ENCODE measurements at regions not wholly inside any gene's neighbourhood (a gene's known extent, or its start where the extent isn't known, plus 50 kb on each side); places are given as distances from the start of the nearest gene placed in this dataset.
A peak's percentile ranks its signal among the peaks of the same experiment; 100 is the strongest.

DNA sequence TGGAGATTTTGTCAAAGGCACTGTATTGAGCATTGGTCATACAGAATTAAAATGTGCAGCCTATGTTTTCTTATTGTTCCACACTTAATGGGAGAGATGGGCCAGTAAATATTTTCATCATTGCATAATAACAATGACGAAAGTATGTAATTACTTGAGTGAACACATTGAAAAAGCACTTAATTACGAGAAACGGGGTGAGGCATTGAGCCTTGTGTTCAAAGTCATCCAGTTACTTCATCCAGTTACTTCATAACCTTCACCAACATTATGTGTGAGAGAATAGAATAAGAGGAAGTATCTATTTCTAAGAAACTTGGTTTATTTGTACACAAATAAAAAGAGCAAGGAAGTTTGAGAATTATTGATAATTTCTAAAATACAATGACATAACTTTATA is 1427.0 kb downstream of the ADGRL3 start:
- DNase-seq = no peak

DNA sequence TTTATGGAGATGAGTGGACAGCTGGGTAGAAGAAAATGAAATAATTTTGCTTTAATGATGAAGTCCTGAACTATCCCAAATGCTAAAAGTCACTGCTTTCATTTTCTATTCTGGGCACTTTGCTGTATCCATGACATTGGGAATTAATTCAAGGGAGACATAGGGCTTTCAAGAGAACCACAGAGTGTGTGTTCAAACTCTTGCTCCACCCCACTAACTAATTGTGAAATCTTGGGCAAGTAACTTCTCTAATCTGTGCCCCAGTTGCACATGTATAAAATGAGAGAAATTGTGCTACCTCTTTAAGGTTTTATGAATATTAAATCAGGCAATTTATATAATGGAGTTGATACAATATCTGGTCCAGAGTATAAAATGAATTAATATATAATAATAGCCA is 1422.0 kb downstream of the ADGRL3 start:
- DNase-seq = no peak

- no peak for DNase-seq
Observed at GRCh38 chr4:62619971-62620370, 1419.8 kb downstream of the ADGRL3 start.

- DNase-seq = no peak
Observed at GRCh38 chr4:62618042-62618441, 1417.9 kb downstream of the ADGRL3 start.

DNA sequence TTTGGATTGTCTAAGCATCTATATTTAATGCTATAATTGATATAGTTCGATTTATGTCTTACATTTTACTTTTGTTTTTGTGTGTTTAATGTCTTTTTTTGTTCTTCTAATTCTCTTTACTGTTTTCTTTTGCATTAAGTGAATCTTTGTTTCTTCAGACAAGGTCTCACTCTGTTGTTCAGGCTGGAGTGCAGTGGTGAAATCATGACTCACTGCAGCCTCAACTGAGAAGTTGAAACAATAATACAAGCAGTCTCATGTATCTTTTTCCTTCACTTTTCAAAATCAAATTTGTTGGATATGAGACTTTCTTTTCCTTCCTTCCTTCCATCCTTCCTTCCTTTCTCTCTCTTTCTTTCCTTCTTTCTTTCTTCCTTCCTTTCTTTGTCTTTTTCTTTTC is 1401.6 kb downstream of the ADGRL3 start:
- no peak for DNase-seq

DNA sequence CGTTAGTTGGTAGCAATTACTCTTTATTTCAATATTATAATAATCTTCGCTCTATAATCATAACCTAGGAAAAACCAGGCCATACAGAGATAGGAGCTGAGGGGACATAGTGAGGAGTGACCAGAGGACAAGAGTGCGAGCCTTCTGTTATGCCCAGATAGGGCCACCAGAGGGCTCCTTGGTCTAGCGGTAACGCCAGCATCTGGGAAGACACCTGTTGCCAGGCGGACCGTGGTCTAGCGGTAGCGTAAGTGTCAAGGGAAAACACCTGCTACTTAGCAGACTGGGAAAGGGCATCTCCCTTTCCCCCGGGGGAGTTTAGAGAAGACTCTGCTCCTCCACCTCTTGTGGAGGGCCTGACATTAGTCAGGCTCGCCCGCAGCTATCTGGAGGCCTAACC is 1395.1 kb downstream of the ADGRL3 start:
- DNase-seq = peak; percentile 1 to 6

GRCh38 chr4:62591756-62592155 is 1391.6 kb downstream of the ADGRL3 start:
- no peak for DNase-seq

- no peak for DNase-seq
Observed at GRCh38 chr4:62588671-62589070, 1388.5 kb downstream of the ADGRL3 start.

DNA sequence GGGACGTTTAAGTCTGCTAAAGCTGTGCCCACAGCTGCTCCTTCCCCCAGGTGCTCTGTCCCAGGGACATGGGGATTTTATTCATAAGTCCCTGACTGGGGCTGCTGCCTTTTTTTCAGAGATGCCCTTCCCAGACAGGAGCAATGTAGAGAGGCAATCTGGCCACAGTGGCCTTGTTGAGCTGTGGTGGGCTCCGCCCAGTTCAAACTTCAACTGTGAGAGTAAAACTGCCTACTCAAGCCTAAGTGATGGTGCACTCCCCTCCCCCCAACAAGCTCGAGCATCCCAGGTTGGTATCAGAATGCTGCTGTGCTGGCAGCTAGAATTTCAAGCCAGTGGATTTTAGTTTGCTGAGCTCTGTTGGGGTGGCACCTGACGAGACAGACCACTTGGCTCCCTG is 1371.4 kb downstream of the ADGRL3 start:
- DNase-seq = no peak

DNA sequence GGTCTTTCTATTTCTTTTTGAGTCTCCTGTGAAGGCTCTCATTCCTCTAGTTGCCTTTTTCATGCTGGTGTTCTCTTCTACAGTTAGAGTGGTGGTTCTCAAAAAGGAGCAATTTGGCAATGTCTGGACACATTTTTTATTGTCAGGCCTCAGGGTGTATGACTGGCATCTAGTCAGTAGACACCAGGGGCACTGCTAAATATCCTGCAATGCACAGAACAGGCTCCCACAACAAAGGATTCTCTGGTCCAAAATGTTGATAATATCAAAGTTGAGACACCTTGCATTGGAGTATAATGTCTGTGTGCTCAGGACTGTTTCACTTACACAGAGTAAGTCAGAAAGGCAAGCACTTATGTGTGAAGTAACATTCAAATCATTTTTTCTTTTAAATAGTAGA is 1360.7 kb downstream of the ADGRL3 start:
- DNase-seq = no peak

GRCh38 chr4:62550121-62550520 is 1350.0 kb downstream of the ADGRL3 start:
- DNase-seq = no peak

GRCh38 chr4:62549601-62550000 is 1349.5 kb downstream of the ADGRL3 start:
- no peak for DNase-seq

DNA sequence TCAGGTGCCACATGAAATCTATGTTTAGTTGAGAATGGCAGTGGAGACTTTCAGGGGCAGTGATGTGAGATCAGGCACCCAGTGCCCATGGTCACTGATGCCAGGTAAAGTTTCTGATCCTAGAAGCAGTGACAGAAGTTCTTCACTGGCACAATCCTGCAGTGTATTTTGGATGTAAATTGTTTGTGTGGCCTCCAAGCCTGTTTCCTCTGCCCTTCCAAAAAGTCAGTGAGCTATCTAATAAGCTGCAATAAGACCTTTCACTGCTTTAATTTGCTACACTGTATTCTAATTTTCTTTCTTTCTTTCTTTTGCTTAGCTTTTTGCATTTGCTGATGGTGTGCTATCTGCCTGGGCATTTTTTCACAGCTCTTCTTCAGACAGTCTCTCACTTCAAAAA is 1348.6 kb downstream of the ADGRL3 start:
- DNase-seq = no peak

DNA sequence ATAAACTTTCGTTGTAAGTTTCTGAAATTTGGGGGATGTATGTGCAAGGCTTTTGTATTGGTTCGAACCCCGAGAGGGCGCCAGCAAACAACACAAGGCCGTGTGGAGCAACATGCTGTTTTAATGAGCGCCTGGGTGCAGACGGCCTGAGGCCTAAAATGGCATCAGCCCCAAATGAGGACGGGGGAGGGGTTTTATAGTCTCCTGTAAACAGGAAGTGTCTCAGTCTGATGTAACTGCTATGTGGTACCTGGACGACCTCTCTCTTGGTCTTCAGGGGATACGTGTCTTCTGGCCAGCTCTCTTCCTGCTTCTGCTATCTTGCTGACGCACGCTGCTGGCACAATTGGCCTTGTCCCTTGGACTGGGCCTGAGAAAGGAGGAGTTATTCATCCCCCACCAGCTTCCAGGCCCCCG is 1348.0 kb downstream of the ADGRL3 start:
- DNase-seq = no peak

GRCh38 chr4:62544428-62544827 is 1344.3 kb downstream of the ADGRL3 start:
- no peak for DNase-seq

- no peak for DNase-seq
Observed at GRCh38 chr4:62543002-62543401, 1342.9 kb downstream of the ADGRL3 start.

DNA sequence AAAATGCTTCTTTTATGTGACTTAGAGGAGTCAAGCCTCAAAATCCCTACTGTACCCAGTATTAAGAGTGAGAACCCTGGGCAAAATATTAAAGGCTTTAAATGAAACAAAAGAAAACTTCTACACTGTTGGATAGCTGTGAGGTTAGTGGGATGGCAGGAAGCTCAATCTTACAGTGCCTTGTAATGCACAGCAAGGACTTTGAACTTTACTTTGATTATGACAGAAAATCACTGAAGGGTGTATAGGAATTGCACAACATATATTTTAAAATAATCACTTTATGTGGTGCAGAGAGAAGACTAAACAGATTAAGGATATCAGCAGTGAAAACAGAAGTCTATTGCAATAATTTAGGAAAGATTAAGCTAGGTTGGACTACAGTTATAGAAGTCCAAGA is 1333.4 kb downstream of the ADGRL3 start:
- no peak for DNase-seq

- no peak for DNase-seq
Observed at GRCh38 chr4:62531731-62532130, 1331.6 kb downstream of the ADGRL3 start.

DNA sequence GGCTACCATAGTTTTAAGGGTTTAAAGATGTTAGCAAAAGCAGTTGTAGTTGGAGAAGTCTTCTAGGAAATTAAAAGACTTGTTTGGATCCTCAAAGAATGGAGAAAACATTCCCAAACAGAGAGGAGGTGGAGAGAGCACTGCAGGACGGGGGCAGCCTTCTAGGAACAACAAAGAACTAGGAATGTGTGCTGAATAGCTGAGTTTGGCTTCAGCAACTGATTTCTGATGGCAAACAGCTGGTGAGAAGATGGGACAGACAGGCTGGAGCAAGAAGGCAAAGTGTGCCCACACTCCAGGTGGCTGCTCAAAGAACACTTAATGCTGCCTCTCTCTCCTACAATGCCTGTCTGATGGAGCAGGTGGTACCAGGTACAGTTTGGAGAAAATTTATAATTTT is 1331.1 kb downstream of the ADGRL3 start:
- no peak for DNase-seq

DNA sequence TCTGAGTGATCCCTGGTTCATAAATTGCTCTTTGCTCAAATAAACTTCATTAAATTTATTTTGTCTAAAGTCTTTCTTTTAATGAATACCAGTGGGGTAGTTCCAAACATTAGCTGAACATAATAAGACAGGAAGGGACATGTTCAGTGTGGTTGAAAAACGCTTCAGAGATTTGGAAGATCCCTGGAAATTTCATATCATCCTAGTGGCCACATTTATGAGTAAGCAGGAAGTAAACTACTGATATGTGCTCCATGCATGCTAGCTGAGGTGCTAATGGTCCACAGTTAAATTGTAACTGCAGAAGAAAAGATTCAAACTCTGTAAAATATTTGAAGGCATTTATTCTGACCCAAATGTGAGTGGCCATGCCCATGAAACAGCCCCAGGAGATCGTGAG is 1328.7 kb downstream of the ADGRL3 start:
- DNase-seq = no peak

- DNase-seq = no peak
Observed at GRCh38 chr4:62526671-62527070, 1326.5 kb downstream of the ADGRL3 start.

DNA sequence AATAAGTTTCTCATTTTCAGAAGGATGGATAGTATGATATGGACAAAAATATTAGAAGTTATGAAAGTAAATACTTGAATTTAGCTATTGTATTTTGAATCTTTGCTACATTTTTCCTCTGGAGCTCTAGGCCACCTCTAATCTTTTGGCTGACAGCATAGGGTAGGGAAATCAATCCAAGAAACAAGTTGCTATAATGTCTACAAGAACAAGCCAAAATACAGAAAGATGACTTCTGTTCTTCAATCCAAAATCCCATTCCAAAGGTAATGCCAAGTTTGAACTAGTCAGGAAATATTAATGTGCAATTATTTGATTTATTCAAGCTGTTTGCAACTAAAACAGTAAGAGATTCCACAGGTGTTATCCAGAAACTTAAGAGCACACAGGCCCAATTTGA is 1323.1 kb downstream of the ADGRL3 start:
- DNase-seq = no peak

GRCh38 chr4:62522273-62522672 is 1322.1 kb downstream of the ADGRL3 start:
- DNase-seq = no peak

DNA sequence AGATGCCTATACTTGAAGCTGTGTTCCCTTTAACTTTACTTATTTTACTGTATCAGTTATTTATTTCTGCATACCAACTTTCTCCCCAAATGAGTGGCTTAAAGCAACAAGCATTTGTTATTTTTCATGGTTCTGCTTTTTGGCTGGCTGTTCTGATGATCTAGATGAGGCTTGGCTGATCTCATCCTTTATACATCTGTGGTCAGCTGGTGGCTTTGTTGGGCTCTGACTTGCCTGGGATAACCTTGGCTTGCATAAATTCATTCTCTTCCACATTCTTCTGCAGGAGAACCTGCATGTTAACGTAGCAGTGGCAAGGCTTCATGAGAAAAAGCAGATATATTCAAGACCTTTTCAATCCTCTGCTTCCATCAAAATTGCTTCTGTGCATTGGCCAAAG is 1317.6 kb downstream of the ADGRL3 start:
- DNase-seq = no peak

DNA sequence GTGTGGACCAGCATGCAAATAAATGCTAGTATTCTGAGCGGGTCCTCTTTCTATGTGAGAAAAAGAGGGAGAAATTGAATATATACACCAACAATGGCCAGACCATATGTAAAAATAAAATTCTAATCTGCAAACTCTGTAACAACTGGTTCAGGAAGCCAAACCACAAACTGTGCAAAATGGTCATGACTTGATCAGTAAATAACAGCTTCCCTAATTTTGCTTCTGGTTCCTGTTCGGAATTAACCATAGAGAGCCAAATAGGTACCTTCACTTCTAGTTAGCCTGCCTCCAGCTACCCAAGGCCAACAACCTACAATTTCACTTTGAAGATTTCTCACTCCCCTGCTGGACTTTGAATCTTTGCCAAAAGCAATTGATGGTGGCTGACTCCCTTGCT is 1313.2 kb downstream of the ADGRL3 start:
- DNase-seq = no peak

DNA sequence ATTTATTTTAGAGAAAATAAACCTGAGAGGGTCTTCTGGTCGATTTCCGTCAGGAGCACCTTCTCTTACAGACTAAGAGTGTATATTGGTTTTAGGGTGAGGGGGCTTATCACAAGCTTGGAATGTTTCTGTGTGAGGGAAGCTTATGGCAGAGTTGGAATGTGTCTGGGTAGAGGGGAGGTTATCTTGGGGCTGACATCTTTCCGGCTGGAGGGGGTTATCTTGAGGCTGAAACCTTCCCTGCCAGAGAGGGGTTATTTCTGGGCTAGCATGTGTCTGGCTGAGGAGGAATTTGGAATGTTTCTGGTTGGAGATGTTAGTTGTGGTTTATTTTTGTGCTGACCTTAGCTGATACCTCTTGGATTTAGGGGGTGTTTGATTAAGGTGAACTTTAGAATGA is 1312.1 kb downstream of the ADGRL3 start:
- no peak for DNase-seq
